Left renal pelvis (tissue), 4 donors: ENCODE measurements at regions not wholly inside any gene's neighbourhood (a gene's known extent, or its start where the extent isn't known, plus 50 kb on each side); places are given as distances from the start of the nearest gene placed in this dataset.

Source experiments
- DNase-seq, 4 donors: peaks; one replicate each; pipeline ENCODE4 v3.0.0-alpha.2; 2013; ENCODE audit warnings: low read depth in 4 of 4, low spot score in 3 of 4

DNA sequence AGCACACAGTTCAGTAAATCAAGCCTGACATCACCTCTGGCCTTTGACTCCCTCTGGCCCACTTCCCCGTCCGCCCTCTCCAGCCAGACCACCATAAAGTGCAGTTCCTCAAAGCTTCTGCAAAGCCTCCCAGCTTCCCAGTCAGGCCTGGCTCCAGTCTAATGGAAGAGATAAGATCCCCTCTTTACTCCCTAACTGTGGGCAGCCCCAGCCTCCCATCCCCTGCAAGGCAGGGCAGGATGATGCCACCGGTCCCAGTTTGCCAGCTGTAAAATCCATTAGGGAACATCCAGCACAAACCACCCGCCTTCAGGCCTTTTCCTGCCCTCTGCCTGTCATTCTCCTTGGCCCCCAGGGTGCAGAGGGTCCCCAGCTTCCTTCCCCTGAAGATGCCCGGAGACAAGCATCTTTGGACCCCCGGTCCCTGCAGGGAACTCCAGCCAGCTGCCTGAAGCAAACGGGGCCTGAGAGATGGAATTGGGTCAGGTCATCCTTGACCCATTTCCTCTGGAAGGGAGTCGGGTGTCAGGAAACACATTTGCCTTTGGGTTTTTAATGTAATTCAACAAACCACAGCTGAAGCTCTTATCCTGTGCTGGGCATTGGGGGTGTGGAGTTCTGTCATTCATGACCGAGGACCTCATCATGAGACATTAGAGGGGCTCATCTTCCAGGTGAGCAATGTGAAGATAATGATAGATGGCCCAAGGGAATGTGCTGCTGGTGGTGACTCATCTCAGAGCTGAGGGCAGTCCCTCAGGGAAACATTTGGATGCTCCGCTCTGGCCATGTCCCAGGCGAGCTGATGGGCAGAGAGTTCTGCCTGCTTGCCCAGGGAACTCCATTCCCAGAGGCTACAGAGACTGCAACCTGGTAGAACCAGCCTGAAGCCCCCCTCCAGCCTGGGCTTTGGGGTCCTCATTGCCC lies 93.8 kb upstream of the CLMN start:
- DNase-seq: no peak

DNA sequence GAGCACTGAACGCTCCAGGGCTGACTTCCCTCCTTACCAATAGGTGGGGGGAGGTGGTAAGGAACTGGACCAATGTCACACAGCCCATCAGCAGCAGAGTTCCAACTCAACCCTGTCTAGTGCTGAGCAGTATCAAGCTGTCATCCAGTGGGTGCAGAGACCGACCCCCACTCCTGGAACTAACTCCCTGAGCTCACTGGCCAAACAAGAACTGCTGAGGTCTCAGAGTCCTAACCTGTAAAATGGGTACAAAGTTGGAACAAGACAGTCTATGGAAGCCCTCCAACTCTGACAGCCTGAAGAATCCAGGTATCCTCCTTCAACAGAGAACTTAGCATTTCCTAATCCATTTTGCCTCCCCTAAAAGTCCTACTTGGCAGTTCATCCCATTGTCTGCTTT lies 91.1 kb upstream of the CLMN start:
- no peak for DNase-seq

DNA sequence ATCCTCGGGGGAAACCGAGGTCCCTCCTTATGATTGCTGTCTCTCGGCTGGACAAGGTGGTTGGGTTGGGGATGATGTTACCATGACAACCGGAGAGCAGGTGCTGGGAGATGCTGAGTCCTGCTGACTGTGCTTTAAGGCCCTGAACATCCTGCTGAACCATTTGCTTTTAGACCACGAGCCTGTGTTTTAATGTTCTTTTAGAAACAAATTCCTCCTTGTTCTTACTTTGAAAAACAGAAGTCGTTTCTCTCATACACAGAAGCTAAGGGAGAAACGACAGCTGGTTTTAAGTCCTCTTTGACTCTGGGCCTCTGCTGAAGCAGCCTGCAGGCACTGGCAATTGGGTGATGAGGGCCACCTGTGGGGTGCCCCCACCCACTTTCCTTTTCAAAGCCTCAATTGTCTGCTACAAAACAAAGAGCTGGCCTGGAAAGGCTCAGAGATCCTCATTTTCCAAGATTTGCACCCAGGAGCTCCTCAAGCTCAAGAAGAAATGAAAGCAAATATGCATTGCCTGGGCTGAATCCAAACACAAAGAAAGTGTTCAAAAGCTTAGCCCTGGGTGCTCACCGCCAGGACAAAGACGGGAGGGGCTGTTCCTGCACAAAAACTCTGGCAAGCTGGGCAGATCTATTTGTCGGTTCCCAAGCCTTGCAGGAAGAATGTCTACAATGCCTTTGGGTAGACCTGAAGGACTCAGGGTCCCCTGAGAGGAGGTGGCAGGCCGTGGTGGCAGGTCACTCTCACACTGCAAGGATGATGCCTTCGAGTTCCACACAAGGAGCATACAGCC lies 90.0 kb upstream of the CLMN start:
- DNase-seq: no peak

DNA sequence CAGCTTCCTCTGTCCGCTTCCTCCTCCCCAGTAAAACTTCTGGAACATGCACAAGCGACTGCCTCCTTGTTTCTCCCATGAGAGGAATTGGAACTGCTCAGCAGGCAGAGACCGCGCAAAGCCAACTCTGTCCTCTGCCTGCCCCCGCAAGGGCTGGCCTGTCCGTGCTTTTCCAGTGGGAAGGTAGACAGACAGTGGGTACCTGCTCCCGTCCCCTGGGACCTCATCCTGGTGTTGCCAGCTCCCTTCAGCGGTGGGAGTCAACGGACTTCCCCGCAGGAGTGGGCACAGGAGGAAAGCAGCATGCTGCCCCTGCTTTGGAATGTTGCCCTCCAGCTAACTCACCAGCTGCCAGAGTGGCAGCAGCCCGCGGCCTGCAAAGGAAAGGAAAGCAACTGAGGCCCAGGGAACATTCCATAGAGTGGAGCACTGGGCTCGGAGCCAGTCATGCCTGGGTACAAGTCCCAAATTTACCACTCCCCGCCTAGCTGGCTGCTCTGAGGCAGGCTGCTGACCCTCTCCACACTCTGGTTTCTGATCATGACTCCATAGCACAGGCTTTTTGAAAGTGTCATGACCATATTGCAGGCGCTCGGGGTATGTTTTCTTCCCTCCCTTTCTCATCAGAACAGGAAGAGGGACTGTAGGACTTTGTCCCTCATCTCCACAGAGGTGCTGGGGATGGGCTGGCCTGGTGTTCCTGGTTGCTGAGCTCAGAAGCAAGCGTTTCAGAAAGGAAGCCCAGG lies 89.2 kb upstream of the CLMN start:
- DNase-seq: no peak

DNA sequence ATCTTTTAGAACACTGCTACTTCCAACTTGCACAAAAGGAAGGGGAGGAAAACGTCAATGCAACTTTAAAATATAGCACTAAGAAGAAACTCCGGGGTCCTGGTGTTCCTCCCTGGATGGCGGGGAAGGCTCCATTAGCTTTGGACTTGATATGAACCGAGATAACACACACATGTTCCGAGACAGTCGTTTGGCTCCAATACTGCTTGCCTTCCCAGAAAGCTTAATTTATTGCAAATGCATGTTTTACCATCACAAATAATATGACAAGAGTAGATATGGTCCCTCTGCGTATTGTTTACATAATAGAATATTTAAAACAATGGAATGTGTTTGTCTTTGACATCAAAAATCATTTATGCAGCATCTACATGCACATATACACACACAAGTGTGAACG lies 87.6 kb upstream of the CLMN start:
- no peak for DNase-seq

DNA sequence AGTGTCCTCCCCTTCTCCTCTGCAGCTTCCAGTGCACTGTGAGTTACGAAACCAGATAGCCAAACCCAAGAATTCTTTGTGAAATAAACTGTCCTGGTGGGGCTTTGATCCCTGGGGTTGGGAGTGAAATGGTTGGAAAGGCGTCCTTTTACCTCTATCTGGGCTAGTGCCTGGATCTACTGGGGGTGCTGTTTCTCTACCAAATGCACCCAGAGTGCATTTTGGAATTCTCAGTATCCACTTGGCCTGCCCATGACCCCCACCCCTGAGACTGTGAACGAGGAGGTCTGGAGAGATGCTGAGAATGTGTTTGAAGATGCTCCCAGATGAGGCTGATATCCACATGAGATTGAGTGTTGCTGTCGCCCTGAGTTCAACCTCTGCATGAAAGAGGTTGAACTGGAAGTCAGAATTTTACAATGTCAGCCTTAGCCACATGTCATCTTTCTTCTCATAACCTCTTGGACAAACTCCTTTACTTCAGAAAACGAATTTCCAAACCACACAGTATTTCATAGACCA lies 87.1 kb upstream of the CLMN start:
- peak in 1 of 4 donors; percentile 44 for DNase-seq

DNA sequence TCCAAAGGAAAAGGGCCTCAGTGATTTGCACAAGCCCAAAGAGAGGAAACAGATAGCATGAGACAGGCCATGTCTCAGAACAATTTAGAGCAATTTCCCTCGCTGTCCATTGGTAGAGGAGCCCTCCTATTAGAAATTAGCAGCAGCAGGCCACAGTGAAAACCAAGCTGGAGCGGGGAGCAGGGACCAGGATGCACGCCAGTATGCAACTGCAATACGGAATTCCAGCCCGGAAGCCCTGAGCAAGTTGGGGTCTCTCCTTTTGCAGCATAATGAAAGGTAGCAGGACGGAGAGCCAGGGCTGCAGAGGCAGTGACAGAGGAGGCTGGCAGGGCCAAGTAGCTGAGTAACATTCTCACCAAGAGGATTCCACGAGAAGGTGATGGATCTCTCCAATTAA lies 84.9 kb upstream of the CLMN start:
- no peak for DNase-seq

DNA sequence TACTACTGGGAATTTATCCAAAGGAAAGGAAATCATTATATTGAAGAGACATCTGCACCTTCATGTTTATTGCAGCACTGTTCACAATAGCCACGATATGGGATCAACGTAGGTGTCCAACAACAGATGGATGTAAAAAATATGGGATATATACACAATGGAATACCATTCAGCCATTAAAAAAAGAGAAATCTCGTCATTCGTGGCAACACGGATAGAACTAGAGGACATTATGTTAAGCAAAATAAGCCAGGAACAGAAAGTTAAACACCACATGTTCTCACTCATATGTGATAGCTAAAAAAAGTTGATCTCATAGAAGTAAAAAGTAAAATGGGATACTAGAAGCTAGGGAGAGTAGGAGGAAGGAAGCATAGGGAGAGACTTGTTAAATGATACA lies 82.9 kb upstream of the CLMN start:
- DNase-seq: no peak

DNA sequence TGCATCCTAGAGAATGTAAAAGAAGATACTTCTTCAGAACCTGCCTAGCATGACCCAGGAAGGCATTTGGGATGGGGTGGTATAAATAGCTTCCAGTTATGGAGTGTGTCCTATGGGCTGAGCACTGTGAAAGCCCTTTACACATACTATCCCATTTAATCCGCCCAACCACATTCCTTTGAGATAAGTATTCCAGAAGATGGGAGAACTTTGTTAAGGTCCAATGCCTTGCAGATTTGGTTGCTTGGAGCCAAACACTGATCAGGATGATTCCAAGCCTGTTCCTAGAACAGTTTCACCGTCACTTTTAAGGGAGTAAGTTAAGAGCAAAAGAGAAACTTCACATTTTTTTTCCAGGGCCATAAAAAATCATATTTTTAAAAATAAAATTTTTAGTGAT lies 82.5 kb upstream of the CLMN start:
- DNase-seq: no peak

DNA sequence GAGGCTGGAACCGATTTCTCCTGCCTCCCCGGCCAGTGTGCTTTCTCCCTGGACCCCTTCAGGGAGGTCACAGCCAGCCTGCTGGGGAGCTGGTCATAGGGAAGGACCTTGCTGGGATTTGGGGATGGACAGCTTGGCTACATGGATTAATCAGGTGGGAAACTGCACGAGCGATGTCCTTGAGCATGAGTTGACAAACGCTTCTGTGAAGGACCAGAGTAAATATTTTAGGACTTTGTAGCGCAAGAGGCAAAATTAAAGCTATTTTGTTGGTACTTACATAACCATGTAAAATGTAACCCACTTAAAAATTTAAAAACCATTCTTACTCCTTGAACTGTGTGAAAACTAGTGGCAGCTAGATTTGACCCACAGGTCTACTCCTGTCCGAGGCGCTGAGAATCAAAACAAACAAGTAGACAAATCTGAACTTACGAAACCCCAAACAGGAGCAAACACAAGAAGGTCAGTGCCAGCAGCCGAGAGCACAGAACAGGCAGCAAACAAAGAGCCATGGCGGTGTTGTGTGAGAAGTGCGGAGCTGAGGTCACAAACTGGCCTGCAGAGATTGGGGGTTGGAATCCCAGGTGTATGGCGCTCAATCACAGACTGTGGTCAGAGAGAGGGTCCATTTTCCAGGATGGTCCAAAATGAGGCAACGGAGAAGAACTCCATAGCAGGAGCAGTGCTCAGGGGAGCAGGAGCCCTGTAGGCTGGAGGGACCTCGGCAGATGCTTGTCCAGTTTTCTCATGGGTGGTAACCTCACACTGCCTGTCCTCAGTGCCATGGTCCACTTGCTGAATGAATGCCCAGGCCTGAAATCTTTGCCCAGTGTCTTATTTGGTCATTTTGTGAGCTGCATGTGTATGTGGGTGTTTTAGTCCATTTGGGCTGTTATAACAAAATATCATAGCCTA lies 79.2 kb upstream of the CLMN start:
- no peak for DNase-seq

DNA sequence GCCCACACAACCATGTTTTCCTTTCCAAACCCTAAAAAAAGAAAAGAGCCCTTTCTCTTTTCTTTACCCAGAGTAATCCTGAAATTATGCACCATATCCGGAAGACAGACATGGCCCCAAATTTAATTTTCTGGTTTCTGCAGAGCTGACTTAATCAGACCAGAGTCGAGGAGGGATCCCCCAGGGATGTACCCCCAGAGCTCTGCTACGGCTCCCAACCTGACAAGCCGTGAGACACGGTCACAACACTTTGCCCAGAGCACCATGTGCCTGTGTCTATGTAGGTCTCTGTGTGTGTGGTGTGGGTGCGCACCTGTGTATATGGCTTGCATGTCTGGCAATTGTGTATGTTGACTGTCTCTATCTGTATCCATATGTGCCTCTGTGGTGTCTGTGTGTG lies 77.6 kb upstream of the CLMN start:
- DNase-seq: no peak

DNA sequence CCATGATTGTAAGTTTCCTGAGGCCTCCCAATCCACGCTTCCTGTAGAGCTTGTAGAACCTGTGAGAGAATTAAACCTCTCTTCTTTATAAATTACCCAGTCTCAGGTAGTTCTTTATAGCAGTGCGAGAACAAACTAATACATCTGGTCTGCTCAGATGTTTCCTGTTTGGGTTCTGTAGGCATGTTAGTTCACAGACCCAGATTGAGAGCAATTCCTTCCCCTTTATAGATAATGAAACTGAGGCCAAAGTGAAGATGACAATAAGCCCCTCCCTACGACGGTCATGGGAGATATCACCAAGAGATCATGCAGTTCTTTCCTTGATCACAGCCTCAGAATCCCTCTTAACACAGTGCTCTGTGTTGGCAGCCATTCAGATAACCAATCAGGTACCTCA lies 76.5 kb upstream of the CLMN start:
- DNase-seq: no peak

DNA sequence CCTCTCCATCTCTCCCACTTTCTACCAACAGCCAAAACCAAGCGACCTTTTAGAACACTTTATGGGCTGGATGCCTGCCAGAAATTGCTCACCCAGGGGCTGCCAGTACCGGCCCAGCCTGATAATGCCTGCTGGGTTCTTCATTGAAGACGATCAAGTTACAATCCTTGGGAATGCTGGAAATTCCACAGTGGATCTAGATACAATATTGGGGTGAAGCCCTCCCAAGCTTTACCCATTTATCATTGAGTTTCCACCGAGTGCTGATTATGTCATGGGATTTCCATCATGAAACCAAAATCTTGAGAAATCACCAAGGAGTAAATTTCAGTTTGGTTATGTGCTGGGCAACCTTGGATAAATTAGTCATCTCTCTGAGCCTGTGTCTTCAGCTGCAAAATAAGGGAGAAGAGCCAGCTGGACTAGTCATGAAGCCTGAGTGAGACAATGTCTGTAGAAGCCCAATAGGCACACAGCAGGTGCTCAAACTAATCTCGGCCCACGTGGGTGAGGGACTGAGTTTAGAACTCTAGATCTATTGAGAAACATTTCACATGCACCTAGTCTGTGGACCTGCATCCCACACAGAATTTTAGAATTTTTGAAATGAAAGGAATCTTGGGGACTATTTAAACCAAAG lies 75.5 kb upstream of the CLMN start:
- no peak for DNase-seq

DNA sequence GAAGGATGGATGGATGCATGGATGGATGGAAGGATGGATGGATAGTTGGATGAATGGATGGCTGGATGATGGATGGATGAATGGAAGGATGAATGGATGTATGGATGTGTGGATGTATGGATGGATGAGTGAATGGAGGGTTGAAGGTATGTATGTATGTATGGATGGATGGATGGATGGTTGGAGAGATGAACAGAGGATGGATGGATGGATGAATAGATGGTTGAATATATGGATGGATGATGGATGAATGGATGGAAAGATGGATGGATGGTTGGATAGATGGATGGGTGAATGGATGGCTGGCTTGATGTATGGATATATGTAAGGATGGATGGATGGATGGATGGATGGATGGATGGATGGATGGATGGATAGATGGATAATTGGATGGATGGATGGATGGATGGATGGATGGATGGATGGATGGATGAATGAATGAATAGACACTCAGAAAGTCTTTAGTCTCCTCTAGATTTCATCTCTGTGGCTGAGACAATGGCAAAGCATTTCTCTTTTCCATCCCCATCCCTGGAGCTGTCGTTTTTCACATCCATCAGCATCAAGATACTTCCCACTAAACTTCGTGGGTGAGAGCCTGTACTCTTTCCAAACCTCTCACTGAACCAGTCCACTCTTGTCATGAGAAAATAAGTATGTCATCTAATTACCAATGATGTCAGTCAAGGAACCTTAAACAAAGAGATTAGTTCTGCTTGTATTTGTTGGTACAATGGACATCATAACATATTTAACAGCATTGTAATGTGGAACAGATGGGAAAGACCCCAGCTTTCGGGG lies 74.8 kb upstream of the CLMN start:
- DNase-seq: no peak

DNA sequence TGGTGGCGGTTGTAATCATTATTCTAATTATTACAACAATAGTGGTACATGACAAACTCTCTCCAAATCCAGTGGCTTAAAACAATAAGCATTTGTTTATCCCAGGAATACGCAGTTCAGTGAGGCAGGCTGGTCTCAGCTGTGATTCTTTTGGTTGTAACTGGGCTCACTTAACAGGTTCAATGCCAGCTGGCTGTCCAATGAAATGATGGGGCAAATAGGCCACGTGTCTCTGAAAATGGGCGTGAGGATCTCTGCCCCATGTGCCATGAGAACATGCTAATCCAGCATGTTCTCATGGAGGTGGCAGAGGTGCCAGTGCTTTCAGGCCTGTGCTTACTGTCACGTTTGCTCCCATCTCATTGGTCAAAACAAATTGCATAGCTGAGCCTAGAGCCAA lies 73.1 kb upstream of the CLMN start:
- DNase-seq: no peak

DNA sequence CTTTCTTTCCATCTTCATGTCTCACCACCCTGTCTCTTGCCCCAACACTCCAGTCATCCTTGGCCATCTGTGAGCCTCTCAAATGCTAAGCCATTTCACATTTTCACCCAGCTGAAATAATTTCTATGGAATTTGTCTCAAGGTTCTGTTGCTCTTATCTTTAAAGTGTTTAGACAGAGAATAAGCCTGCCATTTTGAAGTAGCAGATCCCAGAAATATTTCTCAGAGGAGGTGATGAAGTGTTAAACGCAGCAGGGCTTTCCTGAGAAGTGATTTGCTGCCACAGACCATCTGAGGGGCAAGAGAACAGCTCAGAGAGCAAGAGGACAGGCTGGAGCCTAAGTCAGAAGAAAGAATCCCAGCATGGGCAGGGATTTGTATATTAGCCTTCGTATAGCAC lies 71.6 kb upstream of the CLMN start:
- DNase-seq: no peak

DNA sequence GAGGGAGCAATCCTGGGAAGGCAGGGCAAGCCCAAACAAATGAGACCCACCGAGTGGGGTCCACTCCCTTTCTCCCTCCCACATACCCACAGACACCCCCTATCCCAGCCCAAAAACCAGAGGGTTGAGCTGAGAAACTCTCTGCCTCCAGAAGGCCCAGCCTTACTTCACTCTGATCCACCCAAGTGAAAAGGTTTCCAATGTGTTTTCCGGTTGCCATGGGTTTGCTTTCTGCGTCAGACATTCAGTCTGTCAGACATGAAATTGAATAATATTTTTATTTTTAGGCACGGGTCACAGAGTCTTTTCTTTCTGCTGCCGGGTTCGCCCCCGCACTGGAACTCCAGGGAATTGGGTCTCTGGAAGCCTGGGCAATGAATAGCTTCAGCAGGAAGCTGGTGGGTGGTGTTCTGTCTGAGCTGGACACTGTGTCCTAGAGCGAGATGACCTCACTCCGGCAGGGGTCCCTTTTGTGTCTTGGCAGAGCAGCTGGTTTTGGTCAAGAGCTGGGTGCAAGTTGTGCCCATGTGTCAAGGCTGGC lies 69.8 kb upstream of the CLMN start:
- DNase-seq: no peak

DNA sequence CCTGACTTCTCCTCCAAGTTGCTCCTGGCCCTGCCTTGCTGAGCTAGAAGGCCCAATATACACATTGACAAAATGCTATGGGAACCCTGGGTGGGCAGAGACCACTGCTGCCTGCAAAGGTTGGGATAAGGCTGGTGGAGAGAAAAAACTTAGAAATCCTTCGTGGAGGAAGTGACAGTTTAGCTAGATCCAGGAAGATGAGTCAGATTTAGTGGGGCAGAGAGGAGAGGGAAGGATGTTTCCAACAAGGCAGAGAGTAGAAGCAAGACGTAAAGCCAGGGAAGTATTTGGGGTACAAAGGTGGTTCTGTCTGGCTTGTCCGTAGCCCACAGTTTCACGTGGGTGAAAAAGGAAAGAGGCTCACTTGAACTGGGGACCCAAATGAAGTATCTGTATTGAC lies 69.0 kb upstream of the CLMN start:
- DNase-seq: no peak
